ENCODE measurements at regions not wholly inside any gene's neighbourhood (a gene's known extent, or its start where the extent isn't known, plus 50 kb on each side); places are given as distances from the start of the nearest gene placed in this dataset.

- no peak overlapping the region for H3K4me3 ChIP-seq (replicated peaks; ENCODE audit: low read depth, low read length)
- no peak for TF ChIP-seq CTCF (IDR thresholded peaks at IDR 0.05; ENCODE audit: insufficient read depth, low read length, poor library complexity, severe bottlenecking)
- no peaks in the 10 kb centered on the region for H3K27me3 ChIP-seq (replicated peaks; ENCODE audit: control insufficient read depth, insufficient read depth, low read length)
- H3K36me3 ChIP-seq (ENCODE audit: control insufficient read depth, insufficient read depth, low read length), result no peaks in the 10 kb centered on the region
- no peak for DNase-seq (ENCODE audit: extremely low read depth, insufficient read length)
These were observed 276.2 kb downstream of the BLID start for GRCh38 chr11:121839781-121840180.

GRCh38 chr11:121838571-121838970, 277.4 kb downstream of the BLID start:
- no peak overlapping the region for H3K4me3 ChIP-seq (replicated peaks; ENCODE audit: low read depth, low read length)
- H3K36me3 ChIP-seq (ENCODE audit: control insufficient read depth, insufficient read depth, low read length), result no peaks in the 10 kb centered on the region
- no peaks in the 10 kb centered on the region for H3K27me3 ChIP-seq (replicated peaks; ENCODE audit: control insufficient read depth, insufficient read depth, low read length)
- no peak for DNase-seq (ENCODE audit: extremely low read depth, insufficient read length)
- TF ChIP-seq CTCF (IDR thresholded peaks at IDR 0.05; ENCODE audit: insufficient read depth, low read length, poor library complexity, severe bottlenecking), result no peak

GRCh38 chr11:121833970-121834369, 282.0 kb downstream of the BLID start:
- H3K36me3 ChIP-seq (ENCODE audit: control insufficient read depth, insufficient read depth, low read length), result no peaks in the 10 kb centered on the region
- no peak for DNase-seq (ENCODE audit: extremely low read depth, insufficient read length)
- TF ChIP-seq CTCF (IDR thresholded peaks at IDR 0.05; ENCODE audit: insufficient read depth, low read length, poor library complexity, severe bottlenecking), result no peak
- no peaks in the 10 kb centered on the region for H3K27me3 ChIP-seq (replicated peaks; ENCODE audit: control insufficient read depth, insufficient read depth, low read length)
- no peak overlapping the region for H3K4me3 ChIP-seq (replicated peaks; ENCODE audit: low read depth, low read length)

GRCh38 chr11:121829159-121829643, 286.8 kb downstream of the BLID start:
- DNase-seq (ENCODE audit: extremely low read depth, insufficient read length), result no peak
- H3K27me3 ChIP-seq (replicated peaks; ENCODE audit: control insufficient read depth, insufficient read depth, low read length), result no peaks in the 10 kb centered on the region
- no peaks in the 10 kb centered on the region for H3K36me3 ChIP-seq (ENCODE audit: control insufficient read depth, insufficient read depth, low read length)
- no peak overlapping the region for H3K4me3 ChIP-seq (replicated peaks; ENCODE audit: low read depth, low read length)
- TF ChIP-seq CTCF (IDR thresholded peaks at IDR 0.05; ENCODE audit: insufficient read depth, low read length, poor library complexity, severe bottlenecking), result no peak

- H3K36me3 ChIP-seq (ENCODE audit: control insufficient read depth, insufficient read depth, low read length), result no peaks in the 10 kb centered on the region
- no peaks in the 10 kb centered on the region for H3K27me3 ChIP-seq (replicated peaks; ENCODE audit: control insufficient read depth, insufficient read depth, low read length)
- no peak overlapping the region for H3K4me3 ChIP-seq (replicated peaks; ENCODE audit: low read depth, low read length)
- no peak for DNase-seq (ENCODE audit: extremely low read depth, insufficient read length)
- TF ChIP-seq CTCF (IDR thresholded peaks at IDR 0.05; ENCODE audit: insufficient read depth, low read length, poor library complexity, severe bottlenecking), result no peak
These were observed 301.1 kb downstream of the BLID start for GRCh38 chr11:121814962-121815361.

GRCh38 chr11:121814296-121814695, 301.7 kb downstream of the BLID start:
- Histone ChIP-seq H3K36me3 (ENCODE audit: control insufficient read depth, insufficient read depth, low read length) (no peaks in the 10 kb centered on the region), H3K27me3 (replicated peaks; ENCODE audit: control insufficient read depth, insufficient read depth, low read length) (no peaks in the 10 kb centered on the region), H3K4me3 (replicated peaks; ENCODE audit: low read depth, low read length) (no peak overlapping the region)
- DNase-seq (ENCODE audit: extremely low read depth, insufficient read length), result no peak
- no peak for TF ChIP-seq CTCF (IDR thresholded peaks at IDR 0.05; ENCODE audit: insufficient read depth, low read length, poor library complexity, severe bottlenecking)
